ENCODE measurements at regions not wholly inside any gene's neighbourhood (a gene's known extent, or its start where the extent isn't known, plus 50 kb on each side); places are given as distances from the start of the nearest gene placed in this dataset.

GRCh38 chr12:92444763-92445162 is 258.0 kb upstream of the PLEKHG7 start:
- Mint-ChIP-seq H3K27ac (no peak overlapping the region), H3K36me3 (ENCODE audit: low read depth) (no peaks in the 10 kb centered on the region), H3K27me3 (ENCODE audit: low read depth) (no peaks in the 10 kb centered on the region), H3K4me3 (no peak overlapping the region), H3K4me1 (ENCODE audit: low read depth) (peaks cover 44% of the 10 kb centered on the region), H3K9me3 (peaks cover 2% of the 10 kb centered on the region)
- DNase-seq: no peak
- CTCF ChIA-PET: no interaction called here
- intact Hi-C loops (cut with micrococcal nuclease): no loop called here

- H3K27ac Mint-ChIP-seq: no peak overlapping the region
- H3K4me3 Mint-ChIP-seq: no peak overlapping the region
- H3K4me1 Mint-ChIP-seq (ENCODE audit: low read depth): peaks cover 58% of the 10 kb centered on the region
- DNase-seq: no peak
- no peaks in the 10 kb centered on the region for H3K9me3 Mint-ChIP-seq
- H3K36me3 Mint-ChIP-seq (ENCODE audit: low read depth): no peaks in the 10 kb centered on the region
- H3K27me3 Mint-ChIP-seq (ENCODE audit: low read depth): no peaks in the 10 kb centered on the region
- intact Hi-C loops (cut with micrococcal nuclease): loop anchor here (2.0 kb wide), 1 partner anchor 14 kb away; no protein-coding TSS in a partner anchor
- CTCF ChIA-PET: no interaction called here
These were observed 260.0 kb upstream of the PLEKHG7 start for GRCh38 chr12:92442782-92443181.

- H3K4me1 Mint-ChIP-seq (ENCODE audit: low read depth): peaks cover 48% of the 10 kb centered on the region
- CTCF ChIA-PET: no interaction called here
- H3K27me3 Mint-ChIP-seq (ENCODE audit: low read depth): no peaks in the 10 kb centered on the region
- no peaks in the 10 kb centered on the region for H3K9me3 Mint-ChIP-seq
- no peak overlapping the region for H3K4me3 Mint-ChIP-seq
- intact Hi-C loops (cut with micrococcal nuclease): no loop called here
- DNase-seq: no peak
- H3K27ac Mint-ChIP-seq: no peak overlapping the region
- H3K36me3 Mint-ChIP-seq (ENCODE audit: low read depth): no peaks in the 10 kb centered on the region
These were observed 262.7 kb upstream of the PLEKHG7 start for GRCh38 chr12:92440072-92440471.

GRCh38 chr12:92439420-92439805 is 263.4 kb upstream of the PLEKHG7 start:
- Mint-ChIP-seq H3K4me3 (no peak overlapping the region), H3K27me3 (ENCODE audit: low read depth) (no peaks in the 10 kb centered on the region), H3K9me3 (no peaks in the 10 kb centered on the region), H3K4me1 (ENCODE audit: low read depth) (peaks cover 51% of the 10 kb centered on the region), H3K36me3 (ENCODE audit: low read depth) (peaks cover 3% of the 10 kb centered on the region), H3K27ac (no peak overlapping the region)
- intact Hi-C loops (cut with micrococcal nuclease): no loop called here
- DNase-seq: no peak
- CTCF ChIA-PET: no interaction called here

- H3K27me3 Mint-ChIP-seq (ENCODE audit: low read depth): no peaks in the 10 kb centered on the region
- H3K27ac Mint-ChIP-seq: no peak overlapping the region
These were observed 264.0 kb upstream of the PLEKHG7 start for GRCh38 chr12:92438641-92439419.

GRCh38 chr12:92437452-92437851 is 265.3 kb upstream of the PLEKHG7 start:
- Mint-ChIP-seq H3K9me3 (peaks cover 2% of the 10 kb centered on the region), H3K27ac (no peak overlapping the region), H3K36me3 (ENCODE audit: low read depth) (peaks cover 3% of the 10 kb centered on the region), H3K27me3 (ENCODE audit: low read depth) (no peaks in the 10 kb centered on the region), H3K4me1 (ENCODE audit: low read depth) (peaks cover 54% of the 10 kb centered on the region), H3K4me3 (no peak overlapping the region)
- CTCF ChIA-PET: interaction anchor here (1.2 kb wide), 1 partner anchor 65 kb away, joined by 3 read pairs; no protein-coding TSS in a partner anchor
- intact Hi-C loops (cut with micrococcal nuclease): no loop called here
- DNase-seq: no peak

More at GRCh38 chr12:92438641-92439419, 264.0 kb upstream of the PLEKHG7 start:
- no peak for DNase-seq
- intact Hi-C loops (cut with micrococcal nuclease): no loop called here
- Mint-ChIP-seq H3K36me3 (ENCODE audit: low read depth) (peaks cover 3% of the 10 kb centered on the region), H3K4me1 (ENCODE audit: low read depth) (peaks cover 57% of the 10 kb centered on the region), H3K4me3 (no peak overlapping the region), H3K9me3 (peaks cover 2% of the 10 kb centered on the region)
- CTCF ChIA-PET: no interaction called here

GRCh38 chr12:92436856-92437255 is 265.9 kb upstream of the PLEKHG7 start:
- Mint-ChIP-seq H3K4me1 (ENCODE audit: low read depth) (peaks cover 58% of the 10 kb centered on the region), H3K27me3 (ENCODE audit: low read depth) (no peaks in the 10 kb centered on the region)
- CTCF ChIA-PET: interaction anchor here (1.2 kb wide), 1 partner anchor 66 kb away, joined by 3 read pairs; no protein-coding TSS in a partner anchor

GRCh38 chr12:92434607-92435025 is 268.2 kb upstream of the PLEKHG7 start:
- H3K4me3 Mint-ChIP-seq: no peak overlapping the region
- no peaks in the 10 kb centered on the region for H3K27me3 Mint-ChIP-seq (ENCODE audit: low read depth)
- peaks cover 2% of the 10 kb centered on the region for H3K9me3 Mint-ChIP-seq
- intact Hi-C loops (cut with micrococcal nuclease): no loop called here
- CTCF ChIA-PET: interaction anchor here (1.1 kb wide), 1 partner anchor 27 kb away, joined by 3 read pairs; no protein-coding TSS in a partner anchor
- H3K4me1 Mint-ChIP-seq (ENCODE audit: low read depth): peaks cover 53% of the 10 kb centered on the region
- peaks cover 3% of the 10 kb centered on the region for H3K36me3 Mint-ChIP-seq (ENCODE audit: low read depth)
- no peak overlapping the region for H3K27ac Mint-ChIP-seq
- DNase-seq: no peak

More at GRCh38 chr12:92436856-92437255, 265.9 kb upstream of the PLEKHG7 start:
- Mint-ChIP-seq H3K36me3 (ENCODE audit: low read depth) (peaks cover 3% of the 10 kb centered on the region), H3K27ac (no peak overlapping the region), H3K4me3 (no peak overlapping the region), H3K9me3 (peaks cover 2% of the 10 kb centered on the region)
- intact Hi-C loops (cut with micrococcal nuclease): no loop called here
- DNase-seq: no peak

- CTCF ChIA-PET: interaction anchor here (0.9 to 2.3 kb wide), 2 partner anchors 16 to 24 kb away, joined by 3 to 9 read pairs; no protein-coding TSS in a partner anchor
- Mint-ChIP-seq H3K27me3 (ENCODE audit: low read depth) (no peaks in the 10 kb centered on the region), H3K27ac (peak overlapping the region; percentile 76), H3K36me3 (ENCODE audit: low read depth) (peaks cover 3% of the 10 kb centered on the region), H3K9me3 (peaks cover 2% of the 10 kb centered on the region), H3K4me3 (no peak overlapping the region), H3K4me1 (ENCODE audit: low read depth) (peaks cover 48% of the 10 kb centered on the region)
- no peak for DNase-seq
- intact Hi-C loops (cut with micrococcal nuclease): loop anchor here (2.0 kb wide), 1 partner anchor 38 kb away; no protein-coding TSS in a partner anchor
These were observed 269.9 kb upstream of the PLEKHG7 start for GRCh38 chr12:92432724-92433441.

GRCh38 chr12:92431146-92431545 is 271.6 kb upstream of the PLEKHG7 start:
- no peaks in the 10 kb centered on the region for H3K27me3 Mint-ChIP-seq (ENCODE audit: low read depth)
- H3K4me3 Mint-ChIP-seq: no peak overlapping the region
- CTCF ChIA-PET: interaction anchor here (0.6 to 2.3 kb wide), 3 partner anchors 11 to 1064 kb away, joined by 3 to 9 read pairs (median 4); no protein-coding TSS in a partner anchor
- intact Hi-C loops (cut with micrococcal nuclease): no loop called here
- peaks cover 44% of the 10 kb centered on the region for H3K4me1 Mint-ChIP-seq (ENCODE audit: low read depth)
- DNase-seq: peak; percentile 37
- peaks cover 2% of the 10 kb centered on the region for H3K9me3 Mint-ChIP-seq
- H3K36me3 Mint-ChIP-seq (ENCODE audit: low read depth): peaks cover 6% of the 10 kb centered on the region
- H3K27ac Mint-ChIP-seq: no peak overlapping the region

- intact Hi-C loops (cut with micrococcal nuclease): no loop called here
- Mint-ChIP-seq H3K27me3 (ENCODE audit: low read depth) (no peaks in the 10 kb centered on the region), H3K36me3 (ENCODE audit: low read depth) (peaks cover 3% of the 10 kb centered on the region), H3K9me3 (no peaks in the 10 kb centered on the region), H3K4me3 (no peak overlapping the region), H3K27ac (no peak overlapping the region), H3K4me1 (ENCODE audit: low read depth) (peaks cover 40% of the 10 kb centered on the region)
- DNase-seq: no peak
- CTCF ChIA-PET: no interaction called here
These were observed 276.5 kb upstream of the PLEKHG7 start for GRCh38 chr12:92426332-92426731.

- Mint-ChIP-seq H3K27ac (no peak overlapping the region), H3K4me1 (ENCODE audit: low read depth) (peaks cover 48% of the 10 kb centered on the region), H3K4me3 (no peak overlapping the region), H3K27me3 (ENCODE audit: low read depth) (no peaks in the 10 kb centered on the region), H3K36me3 (ENCODE audit: low read depth) (peaks cover 4% of the 10 kb centered on the region), H3K9me3 (no peaks in the 10 kb centered on the region)
- CTCF ChIA-PET: no interaction called here
- intact Hi-C loops (cut with micrococcal nuclease): no loop called here
- DNase-seq: no peak
These were observed 277.6 kb upstream of the PLEKHG7 start for GRCh38 chr12:92425165-92425564.

Measured in activated naive CD4-positive, alpha-beta T cell treated with anti-CD3 and anti-CD28 coated beads for 36 hours (primary cell).